ENCODE measurements at regions not wholly inside any gene's neighbourhood (a gene's known extent, or its start where the extent isn't known, plus 50 kb on each side); places are given as distances from the start of the nearest gene placed in this dataset.

DNA sequence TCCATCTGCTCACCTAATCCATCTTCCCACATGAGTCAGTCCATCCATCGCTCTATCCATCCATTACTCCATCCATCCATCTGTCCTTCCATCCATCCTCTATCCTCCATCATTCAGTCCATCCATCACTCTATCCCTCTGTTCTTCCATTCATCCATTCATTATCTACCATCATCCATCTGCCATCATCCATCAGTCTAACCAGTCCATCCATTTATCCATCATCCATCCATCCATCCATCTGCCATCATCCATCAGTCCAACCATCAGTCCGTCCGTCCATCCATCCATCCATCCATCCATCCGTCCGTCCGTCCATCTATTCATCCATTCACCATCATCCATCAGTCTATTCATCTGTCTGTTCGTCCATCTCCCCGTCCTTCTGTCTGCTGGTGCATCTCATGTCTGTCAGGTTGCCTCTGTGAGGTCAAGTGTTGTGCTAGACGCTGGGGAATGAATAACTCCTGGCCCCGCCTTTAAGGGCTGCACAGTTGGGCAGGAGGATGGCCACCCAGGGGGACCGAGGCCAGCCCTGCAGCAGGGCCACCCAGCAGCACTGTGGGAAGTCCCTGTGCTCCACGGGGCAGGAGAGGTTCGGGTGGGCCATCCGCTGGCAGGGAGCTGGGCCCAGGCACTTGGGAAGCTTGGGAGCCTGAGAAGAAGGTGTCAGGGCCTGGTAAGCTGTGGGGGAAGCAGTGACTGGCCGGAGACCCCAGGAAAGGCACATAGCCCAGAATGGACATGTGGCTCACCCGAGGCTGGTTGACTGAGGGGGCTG is 137.1 kb downstream of the CTTN start:
- DNase-seq = no peak

DNA sequence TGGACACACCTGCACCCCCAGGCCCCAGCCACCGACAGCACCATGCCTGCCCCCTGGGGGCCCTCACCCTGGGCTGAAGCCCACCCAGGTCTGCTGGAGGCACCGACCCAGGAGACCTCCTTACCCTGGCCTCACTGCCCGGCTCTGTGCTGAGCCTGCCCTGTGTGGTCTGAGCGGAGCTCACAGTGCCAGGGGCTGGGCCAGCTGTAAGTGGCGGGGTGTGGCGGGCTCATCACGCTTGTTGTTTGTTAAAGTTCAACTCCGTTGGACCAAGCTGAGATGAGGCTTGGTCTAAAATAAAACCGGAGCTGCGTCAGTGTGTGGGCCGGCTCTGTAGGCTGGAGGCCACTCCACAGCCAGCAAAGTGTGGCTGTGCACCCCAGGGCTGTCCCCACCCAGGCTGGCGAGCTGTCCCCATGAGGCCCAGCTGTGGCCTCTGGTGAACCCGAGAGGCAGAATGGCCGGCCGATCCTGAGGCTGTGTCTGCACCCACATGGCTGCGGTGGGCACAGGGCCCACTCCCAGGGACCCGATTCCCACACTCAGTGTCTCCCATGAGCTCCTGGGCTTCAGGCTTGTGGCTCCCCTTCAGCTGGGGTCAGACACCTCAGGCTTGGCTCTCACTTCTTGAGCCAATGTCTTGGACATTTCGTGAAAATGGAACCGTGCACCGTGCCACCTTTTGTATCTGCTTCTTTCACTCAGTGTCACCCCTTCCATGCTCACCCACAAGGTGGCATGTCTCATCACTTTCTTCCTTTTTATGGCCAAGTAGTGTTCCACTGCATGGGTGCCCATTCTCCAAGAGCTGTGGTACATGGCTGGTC is 137.9 kb downstream of the CTTN start:
- no peak for DNase-seq

GRCh38 chr11:70537576-70538571 is 139.5 kb downstream of the CTTN start:
- DNase-seq = no peak

- DNase-seq = no peak
These were observed 140.5 kb downstream of the CTTN start for GRCh38 chr11:70538641-70539359.

DNA sequence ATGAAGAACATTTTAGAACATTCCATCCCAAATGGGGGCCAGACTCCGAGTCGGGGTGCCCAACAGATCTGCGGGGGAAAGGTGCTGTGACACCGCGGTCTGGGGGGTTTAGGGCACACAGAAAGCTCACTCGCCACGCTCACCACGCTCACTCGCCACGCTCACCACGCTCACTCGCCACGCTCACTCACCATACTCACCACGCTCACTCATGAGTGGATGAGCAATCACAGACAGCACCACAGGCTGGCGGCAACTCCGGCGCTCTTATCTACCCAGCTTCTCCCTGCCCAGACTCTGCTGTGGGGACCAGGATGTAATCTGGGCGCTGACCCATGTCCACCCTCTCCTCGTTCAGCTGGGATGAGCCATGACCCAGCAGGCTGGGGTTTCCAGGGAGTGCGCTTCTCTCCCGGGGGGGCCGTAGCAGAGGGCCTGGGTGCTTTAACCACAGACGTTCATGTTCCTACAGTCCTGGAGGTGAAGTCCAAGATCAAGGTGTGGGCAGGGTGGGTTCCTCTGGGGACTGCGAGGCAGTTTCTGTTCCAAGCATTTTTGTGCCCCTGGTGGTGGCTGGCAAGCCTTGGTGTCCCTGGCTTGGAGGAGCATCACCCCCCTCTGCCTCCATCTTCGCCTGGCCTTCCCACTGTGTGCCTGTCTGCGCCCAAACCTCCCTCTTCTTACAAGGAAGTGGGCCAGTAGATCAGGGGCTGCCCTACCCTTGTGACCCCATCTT is 141.2 kb downstream of the CTTN start:
- DNase-seq = no peak

DNA sequence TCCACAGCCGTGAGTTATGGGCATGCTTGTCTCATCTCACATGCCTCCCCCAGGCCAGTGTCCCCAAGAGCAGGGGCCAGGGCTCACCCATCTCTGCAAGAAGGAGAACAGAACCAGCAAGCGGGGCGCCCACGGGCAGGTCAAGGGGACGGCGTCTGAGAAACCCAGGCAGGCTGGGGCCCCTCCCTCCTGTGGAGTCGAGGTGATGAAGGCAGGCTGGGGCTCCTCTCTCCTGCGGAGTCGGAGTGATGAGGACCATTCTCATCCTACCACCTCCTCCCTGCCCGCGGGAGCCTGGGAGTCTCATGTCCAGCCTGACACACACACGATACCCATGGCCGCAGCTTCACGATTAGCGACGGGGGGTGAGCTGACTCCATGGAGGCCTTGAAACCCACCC is 141.9 kb downstream of the CTTN start:
- no peak for DNase-seq

GRCh38 chr11:70541176-70541575 is 142.8 kb downstream of the CTTN start:
- DNase-seq = no peak

DNA sequence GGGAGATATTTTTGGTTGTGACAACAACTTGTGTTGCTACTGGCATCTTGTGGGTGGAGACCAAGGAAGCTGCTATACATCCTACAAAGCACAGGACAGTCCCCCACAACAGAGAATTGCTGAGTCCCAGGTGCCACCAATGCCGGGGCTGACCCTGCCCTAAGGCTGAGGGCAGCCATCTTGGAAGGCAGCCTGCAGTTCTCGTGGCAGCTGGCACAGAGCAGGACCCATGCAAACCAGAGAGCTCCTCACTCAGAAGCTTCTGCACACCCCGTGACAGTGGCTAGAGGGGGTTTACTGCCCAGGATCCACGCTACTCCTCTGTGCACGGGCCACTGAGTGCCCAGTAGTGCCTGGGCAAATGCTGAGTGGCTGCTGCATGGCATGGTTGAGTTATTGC is 143.4 kb downstream of the CTTN start:
- DNase-seq = no peak

GRCh38 chr11:70542406-70542805 is 144.1 kb downstream of the CTTN start:
- DNase-seq = no peak

DNA sequence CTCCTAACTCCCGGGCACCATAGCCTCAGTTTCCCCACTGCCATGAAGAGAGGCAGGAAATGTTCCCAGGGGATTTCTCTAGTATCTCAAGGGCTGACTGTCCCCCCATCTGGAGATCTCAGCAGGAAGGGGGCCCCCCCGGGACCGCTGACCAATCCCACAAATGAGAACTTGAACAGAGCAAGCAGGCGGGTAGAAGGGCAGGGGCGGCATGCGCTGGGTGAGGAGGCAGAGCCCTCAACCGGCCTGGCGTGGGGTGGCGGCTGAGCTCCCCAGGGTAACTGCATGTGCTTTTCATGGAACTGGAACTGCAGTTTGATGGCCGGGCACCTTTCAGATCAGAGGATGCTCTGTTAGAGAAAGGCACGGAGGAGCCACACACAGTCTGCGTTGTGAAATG is 144.5 kb downstream of the CTTN start:
- DNase-seq = no peak

DNA sequence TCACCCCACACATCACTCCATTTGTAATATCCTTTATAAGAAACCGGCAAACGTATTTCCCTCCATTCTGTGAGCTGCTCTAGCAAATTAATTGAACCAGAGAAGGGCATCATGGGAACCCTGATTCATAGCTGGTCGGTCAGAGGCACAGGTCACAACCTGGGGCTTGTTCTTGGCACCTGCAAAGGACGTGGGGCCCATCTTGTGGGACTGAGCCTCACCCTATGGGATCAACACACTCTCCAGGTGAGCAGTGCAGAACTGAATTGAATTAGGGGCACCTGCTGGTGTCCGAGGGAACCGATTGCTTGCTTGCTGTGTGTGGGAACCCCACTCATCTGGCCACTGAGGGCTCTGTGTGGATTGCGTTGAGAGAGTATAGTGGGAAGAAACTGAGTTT is 145.3 kb downstream of the CTTN start:
- DNase-seq = no peak

GRCh38 chr11:70544067-70544773 is 145.9 kb downstream of the CTTN start:
- DNase-seq = no peak

DNA sequence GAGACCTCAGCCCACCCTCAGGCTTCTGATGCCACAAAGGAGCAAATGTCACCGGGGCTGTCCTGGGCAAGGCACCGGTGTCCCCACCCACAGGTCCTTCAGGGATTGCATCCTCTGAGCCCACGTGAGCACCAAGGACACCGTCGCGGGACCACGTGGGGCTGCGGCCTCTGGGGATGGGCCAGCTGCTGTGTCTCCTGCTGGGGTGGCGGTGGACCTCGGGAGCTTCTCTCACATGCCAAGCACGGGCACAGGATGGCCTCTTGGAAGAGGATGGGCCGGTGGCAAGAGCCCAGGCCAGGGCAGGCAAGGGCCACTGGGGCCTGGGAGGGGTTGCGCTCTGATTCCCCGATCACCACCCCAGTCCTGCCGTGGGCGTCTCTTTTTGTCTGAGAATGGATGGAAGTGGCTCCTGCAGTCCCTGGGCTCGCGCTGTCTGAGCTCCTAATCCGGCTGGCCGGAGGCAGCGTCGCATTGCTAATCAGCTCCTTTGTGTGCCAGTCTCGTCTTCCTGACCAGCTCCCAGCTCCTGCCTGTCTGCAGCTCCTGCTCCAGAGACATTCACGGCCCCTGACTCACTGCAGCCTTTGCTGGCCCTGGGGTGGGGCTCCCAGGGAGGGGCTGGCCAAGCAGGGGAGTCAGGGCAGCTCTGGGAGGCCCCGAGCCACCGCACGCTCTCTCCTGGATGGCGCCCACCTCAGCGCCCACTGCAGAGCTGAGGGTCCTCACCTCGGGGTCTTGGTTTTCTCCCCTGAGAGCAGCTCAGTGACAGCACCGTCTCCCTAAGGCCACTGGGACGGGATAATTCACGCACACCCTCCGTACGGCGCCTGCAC is 146.7 kb downstream of the CTTN start:
- no peak for DNase-seq

GRCh38 chr11:70545610-70545912 is 147.2 kb downstream of the CTTN start:
- DNase-seq = no peak

DNA sequence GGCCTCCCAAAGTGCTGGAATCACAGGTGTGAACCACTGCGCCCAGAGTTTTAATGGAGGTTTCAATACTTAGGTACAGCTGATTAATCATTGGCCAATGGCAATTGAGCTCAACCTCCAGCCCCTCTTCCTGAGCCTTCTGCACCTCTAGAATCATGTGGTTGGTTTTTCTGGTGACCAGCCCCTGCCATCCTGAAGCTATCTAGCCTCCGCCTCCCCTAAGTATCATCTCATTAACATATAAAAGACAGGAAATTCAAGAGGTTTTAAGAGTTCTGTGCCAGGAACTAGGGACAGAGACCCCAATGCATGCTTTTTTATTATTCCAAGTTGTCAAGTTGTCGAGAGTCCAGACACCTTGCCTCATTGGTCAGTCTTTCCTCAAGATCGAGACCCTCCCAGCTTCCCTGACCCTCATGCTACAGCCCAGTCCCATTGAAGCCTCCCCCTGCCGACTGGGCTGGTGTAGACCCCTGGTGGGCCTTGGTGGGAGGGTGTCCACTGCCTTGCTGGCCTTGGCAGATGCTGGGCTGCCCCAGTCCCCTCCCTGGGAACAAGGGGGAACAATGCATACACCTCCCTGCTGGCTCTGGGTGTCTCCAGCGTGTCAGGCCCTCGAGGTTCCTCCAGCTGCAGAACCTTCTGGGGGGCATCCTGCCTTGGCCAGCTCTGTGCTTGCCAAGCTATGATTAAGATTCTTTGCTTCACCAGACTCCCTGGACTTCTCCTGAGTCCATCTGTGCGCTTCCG is 148.0 kb downstream of the CTTN start:
- no peak for DNase-seq

DNA sequence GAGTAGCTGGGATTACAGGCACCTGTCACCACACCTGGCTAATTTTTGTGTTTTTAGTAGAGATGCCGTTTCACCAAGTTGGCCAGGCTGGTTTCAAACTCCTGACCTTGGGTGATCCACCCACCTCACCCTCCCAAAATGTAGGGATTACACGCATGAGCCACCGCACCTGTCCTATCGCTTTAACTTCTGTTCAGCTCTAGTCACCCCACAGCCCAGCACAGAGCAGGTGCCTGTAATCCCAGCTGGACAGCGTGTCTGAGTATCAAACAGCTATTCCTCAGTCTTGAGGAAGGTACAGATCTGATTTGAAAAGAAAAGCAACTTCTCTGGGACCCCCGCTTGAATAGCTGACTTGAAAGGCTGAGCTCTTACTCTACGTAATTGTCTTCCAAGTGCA is 149.1 kb downstream of the CTTN start:
- no peak for DNase-seq

DNA sequence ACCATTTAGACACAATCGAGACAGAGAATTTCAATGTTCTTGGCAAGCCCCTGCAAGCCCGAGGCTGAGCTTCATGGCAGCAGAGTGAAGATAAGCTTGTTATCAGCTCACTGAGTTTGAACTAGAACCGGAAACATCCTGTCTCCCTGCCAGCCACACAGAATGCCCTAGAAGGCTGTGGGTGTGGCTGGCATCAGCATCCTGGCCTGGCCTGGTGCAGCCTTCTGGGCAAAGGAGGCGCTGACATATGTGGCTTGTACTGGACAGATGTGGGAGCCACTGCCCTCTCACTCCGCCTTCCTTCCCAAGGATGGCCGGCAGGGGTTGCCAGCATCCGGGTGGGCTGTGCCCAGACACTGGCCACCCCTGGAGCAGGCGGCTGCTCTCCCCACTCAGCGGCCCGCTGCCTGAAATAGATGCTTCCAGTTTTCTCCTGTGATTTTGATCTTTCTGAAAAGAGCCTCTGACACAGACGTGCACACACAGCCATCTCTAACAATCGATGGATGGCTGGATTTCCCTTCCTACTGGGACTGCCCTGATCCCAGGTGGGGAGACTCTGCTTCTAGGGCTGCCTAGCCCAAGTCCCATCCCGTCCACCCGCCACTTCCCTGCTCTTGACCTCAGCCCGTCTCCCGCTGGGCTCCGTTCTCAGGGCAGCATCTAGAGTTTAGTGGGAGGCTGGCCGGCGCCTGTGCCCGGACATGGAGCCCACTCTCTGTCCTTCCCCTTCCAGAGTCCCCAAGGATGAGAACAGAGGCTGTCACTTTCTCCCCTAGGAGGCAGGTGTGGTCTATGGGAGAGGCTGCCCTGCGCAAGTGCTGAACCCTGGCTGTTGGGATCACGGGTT is 149.7 kb downstream of the CTTN start:
- no peak for DNase-seq

GRCh38 chr11:70548976-70549375 is 150.6 kb downstream of the CTTN start:
- DNase-seq = no peak

All from left kidney (tissue), 1 donor.